HL-60 (cell line): ENCODE measurements at regions not wholly inside any gene's neighbourhood (a gene's known extent, or its start where the extent isn't known, plus 50 kb on each side); places are given as distances from the start of the nearest gene placed in this dataset.

Experiments used
- CTCF ChIP-seq: IDR thresholded peaks from one replicate; pipeline ENCODE4 v1.5.1; 2011; ENCODE audit warnings: low read length, control low read depth, inconsistent platforms; ENCODE audit not compliant: insufficient read depth
- GABPA ChIP-seq: IDR thresholded peaks from 2 replicates; pipeline ENCODE4 v1.6.1; 2012; ENCODE audit warnings: low read depth
- POLR2AphosphoS5 ChIP-seq: IDR thresholded peaks from 2 replicates; pipeline ENCODE4 v1.6.1; 2012; ENCODE audit warnings: low read depth
- REST ChIP-seq: IDR thresholded peaks from 2 replicates; pipeline ENCODE4 v1.6.1; 2012; ENCODE audit warnings: low read depth; ENCODE audit not compliant: insufficient replicate concordance

GRCh38 chr19:30135797-30136196, 193.8 kb downstream of the URI1 start:
- no peak for TF ChIP-seq CTCF
- no peak for TF ChIP-seq REST
- no peak for TF ChIP-seq POLR2AphosphoS5
- TF ChIP-seq GABPA: no peak
